Activated CD4-positive, CD25-positive, alpha-beta regulatory T cell treated with anti-CD3 and anti-CD28 coated beads, Interleukin-2, amount 50 U/mL, for 24 hours (primary cell): ENCODE measurements at regions not wholly inside any gene's neighbourhood (a gene's known extent, or its start where the extent isn't known, plus 50 kb on each side); places are given as distances from the start of the nearest gene placed in this dataset.

Source experiments
- ATAC-seq, 2 donors: fragments of 150-1000 bp; cut with Tn5 transposase; one replicate each; pipeline ENCODE4 v1.10.0; 2021; ENCODE audit warnings: mild to moderate bottlenecking in 1 of 2, moderate library complexity in 1 of 2

GRCh38 chr12:127342861-127343260 is 924.1 kb upstream of the TMEM132C start:
- ATAC-seq = no peak

DNA sequence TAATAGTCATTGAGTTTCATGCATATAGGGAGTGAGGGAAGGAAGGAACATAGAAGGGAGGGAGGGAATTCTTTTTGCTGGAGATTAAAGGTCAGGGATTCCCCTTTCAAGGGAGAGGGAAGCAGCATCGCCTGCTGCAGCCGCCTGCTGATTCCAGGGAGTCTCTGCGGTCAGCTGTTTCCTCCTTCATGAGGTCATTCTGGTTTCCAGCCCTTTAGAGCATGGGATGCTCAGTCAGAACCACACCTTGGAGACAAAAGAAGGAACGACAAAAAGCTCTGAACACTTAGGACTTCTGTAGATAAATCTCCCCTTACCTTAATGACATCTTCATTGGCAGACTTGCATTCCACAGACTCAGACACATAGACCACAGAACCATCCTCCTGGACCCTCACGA is 923.0 kb upstream of the TMEM132C start:
- ATAC-seq = no peak

- ATAC-seq = no peak
These were observed 915.4 kb upstream of the TMEM132C start for GRCh38 chr12:127351481-127352010.

GRCh38 chr12:127355061-127355841 is 911.7 kb upstream of the TMEM132C start:
- no peak for ATAC-seq

DNA sequence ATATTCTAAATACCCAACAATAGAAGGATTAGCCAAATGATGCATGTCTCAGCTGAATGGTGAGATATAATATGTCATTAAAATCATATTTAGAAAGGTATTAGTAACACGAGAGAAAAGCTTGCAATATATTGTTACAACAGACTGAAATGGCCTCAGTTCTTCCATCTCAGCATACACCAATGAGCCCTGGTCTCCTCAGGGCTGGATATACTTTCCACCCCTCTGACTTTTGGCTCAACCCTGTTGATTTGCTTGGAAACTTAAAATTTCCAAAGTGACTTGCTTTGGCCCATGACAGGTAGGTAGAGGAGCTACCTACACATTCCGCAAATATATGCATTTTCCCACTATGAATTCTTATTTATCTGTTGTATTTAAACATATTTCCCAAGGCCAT is 908.1 kb upstream of the TMEM132C start:
- ATAC-seq = no peak

- ATAC-seq = no peak
These were observed 906.4 kb upstream of the TMEM132C start for GRCh38 chr12:127360580-127360979.

DNA sequence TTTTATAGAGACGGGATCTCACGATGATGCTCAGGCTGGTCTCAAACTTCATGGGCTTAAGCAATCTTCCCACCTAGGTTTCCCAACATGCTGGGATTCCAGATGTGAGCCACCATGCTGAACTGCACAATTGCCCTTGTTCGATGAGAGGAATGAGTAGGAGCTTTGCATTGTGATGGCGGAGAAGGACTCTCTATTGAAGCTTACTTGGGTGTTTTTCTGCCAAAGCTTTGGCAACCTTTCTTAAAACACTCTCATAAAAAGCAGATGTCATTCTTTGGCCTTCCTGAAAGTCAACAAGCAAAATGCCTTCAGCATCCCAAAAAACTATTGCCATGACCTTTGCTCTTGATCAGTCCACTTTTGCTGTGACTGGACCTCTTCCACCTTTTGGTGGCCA is 904.8 kb upstream of the TMEM132C start:
- no peak for ATAC-seq

DNA sequence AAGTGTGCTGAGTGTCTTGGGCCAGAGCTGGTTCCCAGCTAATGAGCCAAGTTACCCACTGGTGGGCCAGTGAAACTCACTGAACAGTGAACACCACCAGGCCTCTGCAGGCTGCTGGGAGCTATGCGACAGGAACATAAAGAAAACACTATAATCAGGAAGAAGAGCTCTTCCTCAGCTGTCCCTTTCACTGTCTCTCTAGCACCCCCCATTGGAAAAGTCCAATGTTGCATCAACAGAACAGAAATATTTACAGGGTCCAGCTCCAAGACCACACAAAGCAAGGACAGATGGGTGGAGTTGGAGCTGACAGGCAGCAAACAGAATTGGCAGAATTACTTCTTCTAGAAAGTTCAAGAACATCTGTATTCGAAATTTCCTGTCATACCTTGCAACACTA is 903.6 kb upstream of the TMEM132C start:
- ATAC-seq = no peak

GRCh38 chr12:127373559-127373958 is 893.4 kb upstream of the TMEM132C start:
- no peak for ATAC-seq

DNA sequence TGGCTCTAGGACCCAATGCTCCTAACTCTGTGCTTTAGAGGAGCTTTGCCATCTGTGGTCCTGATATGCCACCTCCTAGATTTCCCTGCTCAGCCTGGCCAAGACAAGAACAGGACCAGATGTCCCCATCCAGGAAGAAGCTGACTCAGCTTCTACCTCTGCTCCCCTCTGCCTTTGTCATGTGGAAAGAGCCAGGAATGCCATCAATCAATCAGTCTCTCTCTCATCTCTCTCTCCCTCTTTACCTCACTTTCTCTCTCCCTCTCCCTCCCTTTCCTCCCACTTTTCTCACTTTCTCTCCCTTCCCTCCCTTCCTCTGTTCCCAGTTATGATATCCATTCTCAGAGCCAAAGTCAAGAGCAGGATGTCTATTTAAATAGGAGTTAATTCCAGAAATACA is 892.5 kb upstream of the TMEM132C start:
- ATAC-seq = no peak

- ATAC-seq = no peak
These were observed 885.8 kb upstream of the TMEM132C start for GRCh38 chr12:127381043-127381668.

GRCh38 chr12:127381681-127382080 is 885.3 kb upstream of the TMEM132C start:
- no peak for ATAC-seq

DNA sequence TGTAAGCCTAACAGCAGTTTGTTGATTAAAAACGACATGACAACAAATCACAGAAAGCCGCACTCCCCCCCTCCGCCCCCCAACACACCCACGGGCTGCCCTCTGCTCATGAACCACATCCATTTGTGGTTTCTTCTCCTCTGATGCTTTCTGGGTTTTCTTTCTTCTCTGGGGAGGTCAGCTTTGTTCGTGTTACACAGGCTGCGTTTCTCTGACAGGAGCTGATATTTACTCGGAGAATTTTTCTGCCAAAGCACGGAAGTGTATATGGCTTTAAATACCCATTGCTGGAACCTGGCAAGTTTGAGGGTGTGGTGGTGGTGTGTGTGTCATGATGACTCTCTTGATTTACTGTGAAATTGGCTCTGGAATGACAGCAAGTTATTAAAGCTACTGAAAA is 883.7 kb upstream of the TMEM132C start:
- no peak for ATAC-seq

DNA sequence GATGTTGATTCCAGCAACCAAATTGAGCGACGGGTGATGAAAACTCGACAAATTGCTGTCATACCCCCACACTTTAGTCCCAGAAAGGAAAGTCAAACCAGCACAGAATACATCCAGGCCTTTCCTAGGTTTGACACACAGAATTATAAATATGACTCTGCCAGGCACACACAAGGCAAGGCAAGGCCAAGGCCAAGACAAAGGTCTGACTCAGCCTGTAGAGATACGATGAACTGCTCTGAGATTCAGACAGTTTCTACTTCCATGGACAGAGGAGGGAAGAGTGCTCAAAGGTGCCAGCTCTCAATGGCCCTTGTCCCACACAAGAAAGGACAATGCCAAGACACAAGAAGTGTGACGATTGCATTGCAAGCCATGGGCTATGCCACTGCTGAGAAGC is 880.2 kb upstream of the TMEM132C start:
- ATAC-seq = no peak

- no peak for ATAC-seq
These were observed 878.0 kb upstream of the TMEM132C start for GRCh38 chr12:127388985-127389384.

- ATAC-seq = no peak
These were observed 877.0 kb upstream of the TMEM132C start for GRCh38 chr12:127389923-127390322.

- ATAC-seq = no peak
These were observed 873.5 kb upstream of the TMEM132C start for GRCh38 chr12:127393465-127393864.

DNA sequence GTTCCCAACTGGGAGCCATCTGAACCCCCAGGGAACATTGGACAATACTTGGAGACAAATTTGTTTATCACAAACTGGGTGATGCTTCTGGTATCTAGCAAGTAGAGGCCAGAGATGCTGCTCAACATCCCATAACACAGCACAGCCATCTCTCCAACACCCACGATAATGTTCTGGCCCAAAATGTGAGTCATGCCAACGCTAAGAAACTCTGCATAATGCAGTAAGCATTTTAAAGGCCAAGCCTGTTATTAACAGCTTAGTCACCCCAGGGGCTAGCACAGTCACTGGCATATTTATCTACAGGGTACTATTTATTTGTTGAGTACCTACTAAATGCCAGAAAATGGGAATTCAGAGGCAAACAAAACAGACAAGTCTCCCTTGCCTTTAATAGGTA is 873.1 kb upstream of the TMEM132C start:
- no peak for ATAC-seq

DNA sequence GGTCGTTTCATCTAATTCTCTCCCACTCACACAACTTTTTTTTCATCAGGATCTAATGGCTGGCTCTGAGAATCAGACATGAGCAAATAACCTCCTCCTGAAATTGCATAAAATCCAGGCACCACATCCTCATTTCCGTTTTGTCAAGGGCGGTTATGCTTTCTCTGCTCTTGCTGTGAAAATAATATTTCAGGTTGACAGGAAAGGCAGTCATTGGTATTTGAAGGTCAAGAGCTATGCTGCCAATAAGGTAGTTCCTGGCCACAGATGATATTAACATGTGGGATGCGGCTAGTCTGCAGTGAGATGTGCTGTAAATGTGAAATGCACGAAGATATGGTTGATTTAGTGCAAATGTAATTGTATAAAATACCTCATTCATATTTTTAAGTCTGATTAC is 870.2 kb upstream of the TMEM132C start:
- ATAC-seq = no peak

- ATAC-seq = no peak
These were observed 868.8 kb upstream of the TMEM132C start for GRCh38 chr12:127398016-127398710.

- ATAC-seq = no peak
These were observed 867.5 kb upstream of the TMEM132C start for GRCh38 chr12:127399451-127399850.

DNA sequence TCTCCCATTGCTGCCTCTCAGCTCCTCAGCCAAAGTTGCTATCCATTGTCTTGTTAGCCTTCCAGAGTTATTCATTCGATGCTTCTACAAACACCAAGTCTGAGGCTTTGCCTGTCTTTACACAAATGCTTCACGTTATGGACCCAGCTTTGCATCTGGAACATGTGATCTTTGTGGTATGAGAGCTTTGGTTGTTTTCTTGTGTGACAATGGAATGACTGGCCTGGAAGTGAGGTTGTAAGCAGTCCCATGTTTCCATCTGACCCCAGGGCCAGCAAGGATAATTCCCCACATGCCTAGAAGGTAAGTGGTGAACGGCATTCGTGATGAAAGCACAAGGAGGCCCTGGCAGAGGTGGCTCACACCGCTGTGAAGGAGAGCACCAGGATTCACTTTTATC is 866.7 kb upstream of the TMEM132C start:
- ATAC-seq = no peak

- ATAC-seq = no peak
These were observed 866.0 kb upstream of the TMEM132C start for GRCh38 chr12:127401005-127401404.

- no peak for ATAC-seq
These were observed 865.4 kb upstream of the TMEM132C start for GRCh38 chr12:127401536-127401935.
